ENCODE measurements at regions not wholly inside any gene's neighbourhood (a gene's known extent, or its start where the extent isn't known, plus 50 kb on each side); places are given as distances from the start of the nearest gene placed in this dataset.

DNA sequence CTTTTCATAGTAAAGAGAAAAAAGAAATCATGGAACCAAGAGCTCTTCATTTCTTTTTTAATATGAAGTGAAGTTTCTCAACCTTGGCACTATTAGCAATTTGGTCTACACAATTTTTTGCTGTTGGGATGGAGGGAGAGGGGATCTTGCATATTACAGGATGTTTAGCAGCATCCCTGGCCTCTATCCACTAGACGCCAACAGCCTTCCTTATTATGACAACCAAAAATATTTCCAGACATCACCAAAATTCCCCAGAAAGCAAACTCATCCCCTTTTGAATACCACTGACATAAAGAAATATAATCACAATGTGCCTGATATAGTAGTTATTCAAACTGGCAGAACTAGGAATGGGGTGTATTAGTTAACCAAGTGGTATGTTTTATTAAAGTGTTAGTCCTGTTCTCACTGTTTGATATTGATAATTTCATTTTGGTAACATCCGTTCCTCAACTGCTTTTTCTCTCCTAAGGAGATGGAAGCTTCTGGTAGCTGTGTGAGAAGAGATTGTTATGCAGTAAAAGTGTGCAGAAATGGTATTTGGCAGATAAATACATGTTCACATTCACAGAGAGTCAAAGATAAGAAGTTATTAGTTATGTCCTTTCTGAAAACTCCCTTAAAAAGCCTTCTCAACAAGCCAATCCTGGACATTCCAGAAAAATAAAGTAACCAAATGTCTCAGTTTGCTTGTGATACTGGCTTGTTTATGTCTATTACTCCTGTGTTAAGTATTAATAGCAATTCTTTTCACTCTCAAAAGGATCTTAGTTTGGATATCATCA is 699.9 kb downstream of the C12orf50 start:
- H3K4me3 ChIP-seq (ENCODE audit: low read length) = no peak overlapping the region
- no peak for DNase-seq (ENCODE audit: low read depth)
- TF ChIP-seq, protein P1, sequence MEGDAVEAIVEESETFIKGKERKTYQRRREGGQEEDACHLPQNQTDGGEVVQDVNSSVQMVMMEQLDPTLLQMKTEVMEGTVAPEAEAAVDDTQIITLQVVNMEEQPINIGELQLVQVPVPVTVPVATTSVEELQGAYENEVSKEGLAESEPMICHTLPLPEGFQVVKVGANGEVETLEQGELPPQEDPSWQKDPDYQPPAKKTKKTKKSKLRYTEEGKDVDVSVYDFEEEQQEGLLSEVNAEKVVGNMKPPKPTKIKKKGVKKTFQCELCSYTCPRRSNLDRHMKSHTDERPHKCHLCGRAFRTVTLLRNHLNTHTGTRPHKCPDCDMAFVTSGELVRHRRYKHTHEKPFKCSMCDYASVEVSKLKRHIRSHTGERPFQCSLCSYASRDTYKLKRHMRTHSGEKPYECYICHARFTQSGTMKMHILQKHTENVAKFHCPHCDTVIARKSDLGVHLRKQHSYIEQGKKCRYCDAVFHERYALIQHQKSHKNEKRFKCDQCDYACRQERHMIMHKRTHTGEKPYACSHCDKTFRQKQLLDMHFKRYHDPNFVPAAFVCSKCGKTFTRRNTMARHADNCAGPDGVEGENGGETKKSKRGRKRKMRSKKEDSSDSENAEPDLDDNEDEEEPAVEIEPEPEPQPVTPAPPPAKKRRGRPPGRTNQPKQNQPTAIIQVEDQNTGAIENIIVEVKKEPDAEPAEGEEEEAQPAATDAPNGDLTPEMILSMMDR (conservative IDR thresholded peaks at IDR 0.05; ENCODE audit: low read depth, low read length) = no peak

DNA sequence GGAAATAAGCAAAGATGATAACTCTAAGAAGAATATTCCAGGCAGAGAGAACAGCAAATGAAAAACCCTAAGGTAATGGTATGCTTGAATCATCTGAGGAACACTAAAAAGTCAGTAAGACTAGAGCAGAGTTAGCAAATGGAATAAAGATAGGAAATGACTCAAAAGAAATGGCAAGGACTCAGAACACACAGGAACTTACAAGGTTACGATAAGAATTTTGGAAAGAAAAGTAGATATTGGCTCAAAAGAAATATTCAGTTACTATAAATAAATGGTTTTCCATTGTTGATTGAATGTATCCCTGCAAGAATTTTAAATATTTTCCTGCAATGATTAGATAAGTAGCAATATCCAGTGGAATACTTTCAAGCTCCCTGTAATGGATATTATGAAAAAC is 705.8 kb downstream of the C12orf50 start:
- TF ChIP-seq, protein P1 (conservative IDR thresholded peaks at IDR 0.05; ENCODE audit: low read depth, low read length) = no peak
- H3K4me3 ChIP-seq (ENCODE audit: low read length) = no peak overlapping the region
- no peak for DNase-seq (ENCODE audit: low read depth)

DNA sequence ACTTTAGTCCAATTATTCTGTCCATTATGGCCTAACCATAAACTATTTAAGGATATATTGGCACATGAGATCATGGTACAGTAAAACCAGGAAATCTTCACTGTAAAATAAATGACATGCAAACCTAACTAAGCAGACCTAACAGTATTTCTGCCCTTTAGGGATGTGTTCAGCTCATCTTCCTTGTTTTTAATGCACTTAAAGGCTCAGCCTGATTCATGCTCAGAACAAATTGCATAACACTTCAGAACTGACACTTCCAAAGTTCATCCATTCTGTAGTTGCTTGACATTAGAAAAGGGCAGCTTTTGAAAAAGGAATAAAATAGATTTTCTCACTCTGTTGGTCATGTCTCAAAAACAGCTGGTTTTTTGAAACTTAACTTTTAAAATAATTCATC is 708.5 kb downstream of the C12orf50 start:
- DNase-seq (ENCODE audit: low read depth) = no peak
- no peak overlapping the region for H3K4me3 ChIP-seq (ENCODE audit: low read length)
- TF ChIP-seq, protein P1 (conservative IDR thresholded peaks at IDR 0.05; ENCODE audit: low read depth, low read length) = no peak

DNA sequence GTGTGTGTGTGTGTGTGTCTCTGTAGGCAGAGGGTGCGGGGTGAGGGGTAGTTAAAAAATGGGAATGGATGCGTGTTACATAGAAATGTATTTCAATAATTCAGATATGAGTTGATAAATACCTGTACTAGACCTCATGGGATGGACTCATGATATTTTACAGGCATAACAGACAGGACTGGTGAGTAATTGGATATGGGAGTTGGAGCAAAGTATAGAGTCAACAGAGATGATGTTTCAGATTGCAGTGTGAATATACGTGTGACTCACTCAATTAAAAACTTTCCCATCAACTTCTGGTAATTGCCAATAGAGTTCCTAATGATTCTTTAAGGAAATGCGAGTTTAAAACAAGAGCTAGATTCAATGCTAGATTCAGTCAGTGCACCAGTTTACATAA is 711.9 kb downstream of the C12orf50 start:
- no peak for DNase-seq (ENCODE audit: low read depth)
- TF ChIP-seq, protein P1 (conservative IDR thresholded peaks at IDR 0.05; ENCODE audit: low read depth, low read length) = no peak
- no peak overlapping the region for H3K4me3 ChIP-seq (ENCODE audit: low read length)

DNA sequence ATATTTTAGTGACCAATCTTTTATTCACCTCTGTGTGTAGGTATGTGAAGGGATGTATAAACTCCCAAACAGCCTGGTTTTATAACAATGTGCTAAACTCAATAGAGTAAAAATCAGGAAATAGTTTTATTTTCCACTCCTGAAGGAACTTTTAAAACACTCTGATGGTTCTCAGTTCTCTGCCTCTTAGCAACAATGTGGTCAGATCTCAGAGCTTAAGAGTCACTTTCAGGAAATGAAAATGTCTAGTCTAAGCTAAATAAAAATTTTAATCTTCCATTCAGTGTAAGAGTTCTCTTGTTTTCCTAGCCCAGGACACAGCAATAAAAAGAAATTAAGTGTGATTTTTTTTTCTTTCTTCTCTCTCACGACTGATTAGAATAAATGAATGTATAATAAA is 718.0 kb downstream of the C12orf50 start:
- no peak overlapping the region for H3K4me3 ChIP-seq (ENCODE audit: low read length)
- TF ChIP-seq, protein P1 (conservative IDR thresholded peaks at IDR 0.05; ENCODE audit: low read depth, low read length) = no peak
- no peak for DNase-seq (ENCODE audit: low read depth)

DNA sequence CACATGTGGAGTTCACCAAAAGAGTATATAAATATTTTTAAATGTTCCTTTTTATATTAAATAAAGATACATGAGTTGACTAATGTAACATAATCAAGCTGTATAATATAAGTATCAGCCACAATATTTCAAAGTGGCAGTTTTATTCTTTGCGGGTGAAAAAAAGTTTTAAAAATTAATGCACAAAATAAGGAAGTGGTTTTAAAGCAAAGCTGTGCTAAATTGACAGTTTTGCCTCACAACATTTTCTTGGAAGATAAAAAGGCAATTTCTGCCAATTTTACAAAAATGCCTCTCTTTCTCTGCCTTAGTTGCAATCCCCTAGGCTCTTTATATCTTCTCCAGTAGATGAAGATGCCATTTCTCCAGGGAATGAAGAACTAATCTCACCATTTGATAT is 719.1 kb downstream of the C12orf50 start:
- DNase-seq (ENCODE audit: low read depth) = no peak
- H3K4me3 ChIP-seq (ENCODE audit: low read length) = no peak overlapping the region
- TF ChIP-seq, protein P1 (conservative IDR thresholded peaks at IDR 0.05; ENCODE audit: low read depth, low read length) = no peak

DNA sequence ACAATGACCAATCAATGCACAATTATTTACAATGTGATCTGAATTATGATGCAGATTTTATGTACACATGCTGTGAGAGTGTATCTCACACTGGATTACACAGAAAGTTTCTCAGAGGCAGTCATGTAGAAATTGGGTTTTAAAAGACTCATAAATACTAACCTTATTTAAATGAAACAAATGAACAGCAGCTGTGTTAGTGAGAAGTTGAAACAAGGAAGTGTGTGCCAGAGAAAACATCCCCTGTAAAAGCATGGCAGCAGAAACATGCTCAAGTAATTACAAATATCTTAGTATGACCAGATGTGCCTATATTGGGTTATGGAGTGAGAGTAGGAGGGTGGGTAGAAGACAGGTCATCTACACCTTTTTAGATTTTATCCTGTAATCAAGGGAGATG is 723.7 kb downstream of the C12orf50 start:
- TF ChIP-seq, protein P1 (conservative IDR thresholded peaks at IDR 0.05; ENCODE audit: low read depth, low read length) = no peak
- DNase-seq (ENCODE audit: low read depth) = no peak

More for the DNA sequence above, 723.7 kb downstream of the C12orf50 start:
- no peak overlapping the region for H3K4me3 ChIP-seq (ENCODE audit: low read length)

Measured in retinal pigment epithelial cell (primary cell).